Gastrocnemius medialis (tissue), 4 donors: ENCODE measurements at regions not wholly inside any gene's neighbourhood (a gene's known extent, or its start where the extent isn't known, plus 50 kb on each side); places are given as distances from the start of the nearest gene placed in this dataset.

ENCODE experiments used
- CTCF ChIP-seq, 5 experiments: fragments of 450-650 bp in 3 of 5; fragments of 200-600 bp in 2 of 5; sonication (generic) in 2 of 5; IDR thresholded peaks in 4 of 5; conservative IDR thresholded peaks in 1 of 5; 1 replicate in 4 of 5; 2 replicates in 1 of 5; pipeline ENCODE4 v1.5.1; 2016 to 2019; ENCODE audit warnings: antibody characterized with exemption in 5 of 5, mild to moderate bottlenecking in 3 of 5, moderate library complexity in 3 of 5
- POLR2A ChIP-seq, 2 donors: fragments of 450-650 bp; IDR thresholded peaks; one replicate each; pipeline ENCODE4 v1.6.1; 2017; ENCODE audit warnings: antibody characterized with exemption in 2 of 2, mild to moderate bottlenecking in 2 of 2, moderate library complexity in 2 of 2

- no peak for TF ChIP-seq CTCF (IDR thresholded peaks at IDR 0.05 in 4 of 5, conservative IDR thresholded peaks at IDR 0.05 in 1 of 5)
- no peak for TF ChIP-seq POLR2A (IDR thresholded peaks at IDR 0.05)
These were observed 300.7 kb downstream of the MSX2 start for GRCh38 chr5:175025077-175025476.
